Heart left ventricle (tissue), 16 donors: ENCODE measurements at regions not wholly inside any gene's neighbourhood (a gene's known extent, or its start where the extent isn't known, plus 50 kb on each side); places are given as distances from the start of the nearest gene placed in this dataset.

Experiments used
- ATAC-seq, 4 donors: fragments of 200-7000 bp; cut with Tn5 transposase; one replicate each; pipeline ENCODE4 v1.9.1; 2020 to 2022; ENCODE audit warnings: moderate library complexity in 4 of 4, mild to moderate bottlenecking in 3 of 4, moderate number of reproducible peaks in 1 of 4
- DNase-seq, 5 donors: peaks; one replicate each; pipeline ENCODE4 v3.0.0-alpha.2; 2020
- H3K27ac ChIP-seq, 12 donors: fragments of 200-600 bp; sonication (generic) in 4 of 12; one replicate each; pipeline versions ENCODE4 v1.5.0 to v1.8.0; 2016 to 2022; ENCODE audit warnings: mild to moderate bottlenecking in 2 of 12
- H3K27me3 ChIP-seq, 9 donors: fragments of 200-600 bp; sonication (generic) in 2 of 9; one replicate each; pipeline versions ENCODE4 v1.5.1 to v1.8.0; 2016 to 2022; ENCODE audit warnings: mild to moderate bottlenecking in 3 of 9
- H3K36me3 ChIP-seq, 9 donors: fragments of 200-600 bp; sonication (generic) in 2 of 9; one replicate each; pipeline versions ENCODE4 v1.5.0 to v1.8.0; 2018 to 2022; ENCODE audit warnings: mild to moderate bottlenecking in 2 of 9
- H3K4me1 ChIP-seq, 12 donors: fragments of 200-600 bp; sonication (generic) in 4 of 12; one replicate each; pipeline versions ENCODE4 v1.5.0 to v1.8.0; 2016 to 2022; ENCODE audit warnings: mild to moderate bottlenecking in 3 of 12
- H3K4me3 ChIP-seq, 12 donors: fragments of 200-600 bp; sonication (generic) in 4 of 12; one replicate each; pipeline versions ENCODE4 v1.5.0 to v1.8.0; 2017 to 2022; ENCODE audit warnings: mild to moderate bottlenecking in 9 of 12, moderate library complexity in 4 of 12
- H3K9me3 ChIP-seq, 12 donors: fragments of 200-600 bp; sonication (generic) in 4 of 12; one replicate each; pipeline versions ENCODE4 v1.5.0 to v1.8.0; 2016 to 2022; ENCODE audit warnings: mild to moderate bottlenecking in 1 of 12
- POLR2A ChIP-seq, 2 donors: fragments of 450-650 bp; IDR thresholded peaks; one replicate each; pipeline ENCODE4 v1.6.1; 2017; ENCODE audit warnings: antibody characterized with exemption in 2 of 2, mild to moderate bottlenecking in 2 of 2, moderate library complexity in 2 of 2
- WGBS, 4 donors: extraction: QIAGEN DNeasy Blood & Tissue Kit in 2 of 4; methylation state at CpG; one replicate each; pipeline versions ENCODE4 v1.1.5 to v1.1.7; 2013 to 2018; 5-methylcytosine and 5-hydroxymethylcytosine counted together
- intact Hi-C, 10 donors: fragments of 100-400 bp; cut with DNase I; formaldehyde crosslinking; loops; one replicate each; pipeline versions ENCODE4 v1.11.1 to v1.14.2; 2022
- TF ChIP-seq, protein P1 (sequence below), 12 donors: fragments of 200-600 bp; sonication (generic) in 4 of 12; IDR thresholded peaks; one replicate each; pipeline versions ENCODE4 v1.5.0 to v1.8.0; 2018 to 2022; ENCODE audit warnings: antibody characterized with exemption in 12 of 12, mild to moderate bottlenecking in 5 of 12
- donor health status: ischemic (EF 13 %, LVEDD 7.1; RV severe dilation, severe dysfunction).
- donor health status: healthy with polysubstance abuse.
- donor health status: DM: no; HTN: yes; CAD: no.
- donor health status: DM: no; HTN: no; CAD: no.
- donor health status: ischemic (EF 25% LVEDD 6.9; RV normal size, moderate dysfunction).
- donor health status: ischemic (EF 25% LVEDD 5.7; RV mildly dilated, moderate dysfunction).
- donor health status: healthy.
- donor health status: DM: yes; HTN: yes; CAD: no.
- donor health status: ischemic (EF 35%, LVEDD 5.7; RV mildly dilated, moderate dysfunction).
- donor health status: nonischemic (EF 11% LVEDD 7.7; RV severe dilation, severe dysfunction).
- donor health status: DM: yes; HTN: yes; CAD: no.
- donor health status: PGD.
- donor health status: ischemic (EF 29% LVEDD 5.4; RV normal size, mild dysfunction).
- donor health status: nonischemic (EF 23%, LVEDD 6.1; RV moderate dilation, normal function).

DNA sequence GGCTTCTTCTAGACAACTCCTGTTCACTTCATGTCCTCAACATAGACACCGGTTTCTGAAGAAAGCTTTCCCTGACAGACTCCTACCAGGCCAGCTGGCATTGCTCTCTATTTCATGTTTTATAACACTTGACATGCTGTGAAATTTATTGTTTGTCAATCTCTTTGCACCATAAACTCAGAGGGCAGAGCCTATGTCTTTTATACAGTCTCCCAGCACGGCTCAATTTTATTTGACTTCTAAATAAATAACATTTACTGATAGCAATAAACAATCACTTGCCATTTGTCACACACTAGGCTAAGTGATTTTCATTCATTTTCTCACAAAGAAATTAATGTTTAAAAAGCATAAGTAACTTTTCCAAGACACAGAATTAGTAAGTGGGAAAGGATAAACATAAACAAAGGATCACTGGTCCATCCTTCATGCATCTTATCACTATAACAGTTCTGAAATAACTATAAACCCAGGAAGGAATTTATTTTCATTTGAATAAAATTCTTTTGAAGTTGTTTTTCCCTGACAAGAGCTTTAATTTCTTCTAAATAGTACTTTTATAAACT, 577.6 kb downstream of the TECRL start:
- intact Hi-C loops = no loop called here

DNA sequence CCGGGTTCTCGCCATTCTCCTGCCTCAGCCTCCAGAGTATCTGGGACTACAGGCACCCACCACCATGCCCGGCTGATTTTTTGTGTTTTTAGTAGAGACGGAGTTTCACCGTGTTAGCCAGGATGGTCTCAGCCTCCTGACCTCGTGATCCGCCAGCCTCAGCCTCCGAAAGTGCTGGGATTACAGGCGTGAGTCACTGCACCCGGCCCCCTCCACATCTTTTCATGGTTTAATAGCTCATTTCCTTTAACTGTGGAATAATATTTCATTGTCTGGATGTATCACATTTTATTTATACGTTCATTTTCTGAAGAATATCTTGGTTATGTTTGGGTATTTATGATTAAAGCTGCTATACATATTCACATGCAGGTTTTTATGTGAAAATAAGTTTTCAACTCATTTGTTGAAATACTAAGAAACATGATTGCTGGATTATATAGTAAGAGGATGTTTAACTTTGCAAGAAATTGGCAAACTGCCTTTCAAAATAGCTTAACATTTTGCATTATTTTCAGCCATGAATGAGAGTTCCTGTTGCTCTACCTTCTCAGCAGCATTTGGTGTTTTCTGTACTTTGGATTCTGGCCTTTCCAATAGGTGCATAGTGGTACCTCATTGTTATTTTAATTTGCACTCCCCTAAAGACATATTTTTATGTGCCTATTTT, 591.9 kb downstream of the TECRL start:
- no peak for DNase-seq
- Histone ChIP-seq H3K4me3 (no peak overlapping the region), H3K4me1 (no peaks in the 10 kb centered on the region), H3K27me3 (no peaks in the 10 kb centered on the region), H3K9me3 (no peaks in the 10 kb centered on the region), H3K27ac (no peak overlapping the region), H3K36me3 (no peaks in the 10 kb centered on the region)
- no peak for ATAC-seq
- intact Hi-C loops = no loop called here
- 82 to 83% (median 82%) methylated on average over 11 of the region's 11 CpGs for WGBS, 4 donors
- TF ChIP-seq, protein P1, sequence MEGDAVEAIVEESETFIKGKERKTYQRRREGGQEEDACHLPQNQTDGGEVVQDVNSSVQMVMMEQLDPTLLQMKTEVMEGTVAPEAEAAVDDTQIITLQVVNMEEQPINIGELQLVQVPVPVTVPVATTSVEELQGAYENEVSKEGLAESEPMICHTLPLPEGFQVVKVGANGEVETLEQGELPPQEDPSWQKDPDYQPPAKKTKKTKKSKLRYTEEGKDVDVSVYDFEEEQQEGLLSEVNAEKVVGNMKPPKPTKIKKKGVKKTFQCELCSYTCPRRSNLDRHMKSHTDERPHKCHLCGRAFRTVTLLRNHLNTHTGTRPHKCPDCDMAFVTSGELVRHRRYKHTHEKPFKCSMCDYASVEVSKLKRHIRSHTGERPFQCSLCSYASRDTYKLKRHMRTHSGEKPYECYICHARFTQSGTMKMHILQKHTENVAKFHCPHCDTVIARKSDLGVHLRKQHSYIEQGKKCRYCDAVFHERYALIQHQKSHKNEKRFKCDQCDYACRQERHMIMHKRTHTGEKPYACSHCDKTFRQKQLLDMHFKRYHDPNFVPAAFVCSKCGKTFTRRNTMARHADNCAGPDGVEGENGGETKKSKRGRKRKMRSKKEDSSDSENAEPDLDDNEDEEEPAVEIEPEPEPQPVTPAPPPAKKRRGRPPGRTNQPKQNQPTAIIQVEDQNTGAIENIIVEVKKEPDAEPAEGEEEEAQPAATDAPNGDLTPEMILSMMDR (IDR thresholded peaks at IDR 0.05) = no peak
- TF ChIP-seq POLR2A (IDR thresholded peaks at IDR 0.05) = no peak

More for the DNA sequence above, 577.6 kb downstream of the TECRL start:
- ATAC-seq = no peak
- DNase-seq = no peak
- H3K27ac ChIP-seq = no peak overlapping the region
- no peak overlapping the region for H3K4me3 ChIP-seq
- no peaks in the 10 kb centered on the region for H3K4me1 ChIP-seq
- TF ChIP-seq, protein P1 (IDR thresholded peaks at IDR 0.05) = no peak
- TF ChIP-seq POLR2A (IDR thresholded peaks at IDR 0.05) = no peak
- H3K36me3 ChIP-seq = no peaks in the 10 kb centered on the region
- WGBS, 4 donors = 76 to 82% (median 78%) methylated on average over 2 of the region's 2 CpGs; no CpG with 5 or more reads in 1 of the 4 donors
- H3K27me3 ChIP-seq = no peaks in the 10 kb centered on the region
- peaks cover 0 to 15% (median 0%) of the 10 kb centered on the region in 12 donors for H3K9me3 ChIP-seq

DNA sequence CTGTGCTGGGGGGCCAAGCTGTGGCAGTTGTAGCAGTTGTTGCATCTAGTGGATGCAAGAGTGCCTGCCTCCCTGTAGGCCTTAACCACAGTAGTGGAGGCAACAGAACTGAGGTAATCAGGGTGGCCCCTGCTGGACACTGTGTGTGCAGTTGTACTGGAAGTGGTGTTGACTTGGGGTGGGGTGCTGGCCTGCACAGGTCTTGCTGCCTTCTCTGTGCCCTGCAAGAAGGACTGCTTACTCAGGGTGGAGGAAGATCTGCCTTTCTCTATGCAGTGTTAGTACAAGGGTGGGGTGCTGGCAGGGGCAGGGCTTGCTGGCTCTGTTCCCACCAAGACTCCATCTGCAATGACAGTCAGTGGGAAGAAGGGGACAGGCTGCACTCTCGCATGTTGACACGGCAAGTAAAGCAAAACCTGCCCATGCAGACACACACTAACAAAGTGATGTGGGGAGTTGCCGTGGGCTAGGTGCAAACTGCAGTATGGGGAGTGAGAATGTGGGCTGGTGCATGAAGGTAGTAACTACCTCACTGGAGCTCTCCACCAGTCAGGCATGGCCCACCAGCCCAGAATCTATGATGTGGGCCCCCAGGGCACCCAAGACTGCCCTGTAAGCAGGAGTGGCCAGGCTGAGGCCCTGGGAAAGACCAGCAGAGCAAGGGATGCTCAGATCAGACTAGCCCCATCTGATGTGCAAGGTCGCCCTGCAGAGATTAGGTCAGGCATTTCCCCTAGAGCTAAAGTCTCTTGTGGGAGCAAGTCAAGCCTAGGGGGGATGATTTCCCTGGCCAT, 594.9 kb downstream of the TECRL start:
- H3K36me3 ChIP-seq = no peaks in the 10 kb centered on the region
- DNase-seq = peak in 1 of 5 donors; percentile 27
- WGBS, 4 donors = 90 to 93% (median 92%) methylated on average over 4 of the region's 4 CpGs
- TF ChIP-seq POLR2A (IDR thresholded peaks at IDR 0.05) = no peak
- TF ChIP-seq, protein P1 (IDR thresholded peaks at IDR 0.05) = no peak
- no peaks in the 10 kb centered on the region for H3K27me3 ChIP-seq
- no peak overlapping the region for H3K4me3 ChIP-seq
- no peaks in the 10 kb centered on the region for H3K4me1 ChIP-seq
- intact Hi-C loops = no loop called here
- H3K9me3 ChIP-seq = no peaks in the 10 kb centered on the region
- no peak overlapping the region for H3K27ac ChIP-seq
- no peak for ATAC-seq

DNA sequence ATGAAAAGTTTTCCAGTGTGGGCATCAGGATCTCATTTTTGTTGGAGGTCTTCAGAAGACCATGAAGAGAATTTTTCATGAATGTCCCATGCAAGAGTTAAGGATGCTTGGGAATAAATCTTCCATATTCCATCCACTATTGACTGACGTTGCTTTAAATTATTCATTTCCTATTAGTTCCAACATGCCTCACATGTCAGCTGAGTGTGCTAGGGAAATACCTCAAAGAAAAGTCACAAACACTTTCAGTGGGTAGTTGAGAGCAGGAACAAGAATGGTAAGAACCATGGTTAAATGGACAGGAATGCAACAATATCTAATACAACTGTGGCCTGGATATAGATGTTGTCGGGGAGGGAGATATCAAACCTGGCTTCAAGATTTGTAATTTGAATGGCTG, 610.1 kb downstream of the TECRL start:
- H3K9me3 ChIP-seq = peaks cover 0 to 6% (median 0%) of the 10 kb centered on the region in 12 donors
- no peaks in the 10 kb centered on the region for H3K36me3 ChIP-seq
- no peak overlapping the region for H3K27ac ChIP-seq
- no peaks in the 10 kb centered on the region for H3K4me1 ChIP-seq
- WGBS, 4 donors = 83 to 90% (median 87%) methylated on average over 2 of the region's 2 CpGs
- ATAC-seq = no peak
- no peak for DNase-seq
- no peaks in the 10 kb centered on the region for H3K27me3 ChIP-seq
- TF ChIP-seq, protein P1 (IDR thresholded peaks at IDR 0.05) = no peak
- TF ChIP-seq POLR2A (IDR thresholded peaks at IDR 0.05) = no peak
- intact Hi-C loops = no loop called here
- H3K4me3 ChIP-seq = no peak overlapping the region
